ENCODE measurements at regions not wholly inside any gene's neighbourhood (a gene's known extent, or its start where the extent isn't known, plus 50 kb on each side); places are given as distances from the start of the nearest gene placed in this dataset.

- TF ChIP-seq, protein P1, sequence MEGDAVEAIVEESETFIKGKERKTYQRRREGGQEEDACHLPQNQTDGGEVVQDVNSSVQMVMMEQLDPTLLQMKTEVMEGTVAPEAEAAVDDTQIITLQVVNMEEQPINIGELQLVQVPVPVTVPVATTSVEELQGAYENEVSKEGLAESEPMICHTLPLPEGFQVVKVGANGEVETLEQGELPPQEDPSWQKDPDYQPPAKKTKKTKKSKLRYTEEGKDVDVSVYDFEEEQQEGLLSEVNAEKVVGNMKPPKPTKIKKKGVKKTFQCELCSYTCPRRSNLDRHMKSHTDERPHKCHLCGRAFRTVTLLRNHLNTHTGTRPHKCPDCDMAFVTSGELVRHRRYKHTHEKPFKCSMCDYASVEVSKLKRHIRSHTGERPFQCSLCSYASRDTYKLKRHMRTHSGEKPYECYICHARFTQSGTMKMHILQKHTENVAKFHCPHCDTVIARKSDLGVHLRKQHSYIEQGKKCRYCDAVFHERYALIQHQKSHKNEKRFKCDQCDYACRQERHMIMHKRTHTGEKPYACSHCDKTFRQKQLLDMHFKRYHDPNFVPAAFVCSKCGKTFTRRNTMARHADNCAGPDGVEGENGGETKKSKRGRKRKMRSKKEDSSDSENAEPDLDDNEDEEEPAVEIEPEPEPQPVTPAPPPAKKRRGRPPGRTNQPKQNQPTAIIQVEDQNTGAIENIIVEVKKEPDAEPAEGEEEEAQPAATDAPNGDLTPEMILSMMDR (IDR thresholded peaks at IDR 0.05): no peak
- no peak for TF ChIP-seq POLR2A (IDR thresholded peaks at IDR 0.05)
Measured at GRCh38 chr22:47443836-47444745, 681.6 kb downstream of the TBC1D22A start.
